ENCODE measurements at regions not wholly inside any gene's neighbourhood (a gene's known extent, or its start where the extent isn't known, plus 50 kb on each side); places are given as distances from the start of the nearest gene placed in this dataset.

- TF ChIP-seq CTCF (IDR thresholded peaks at IDR 0.05 in 8 of 11, conservative IDR thresholded peaks at IDR 0.05 in 3 of 11) (no peak), POLR2A (IDR thresholded peaks at IDR 0.05) (no peak), POLR2AphosphoS5 (IDR thresholded peaks at IDR 0.05) (no peak)
- no peak overlapping the region for H3K4me3 ChIP-seq
- 79 to 95% (median 88%) methylated on average over 3 of the region's 3 CpGs for WGBS, 5 donors
- no peaks in the 10 kb centered on the region for H3K9me3 ChIP-seq
- H3K4me1 ChIP-seq: no peaks in the 10 kb centered on the region
- intact Hi-C loops (cut with DNase I; ENCODE audit: low total_unique reads): no loop called here
- H3K36me3 ChIP-seq: no peaks in the 10 kb centered on the region
- no peak for DNase-seq
- no peaks in the 10 kb centered on the region for H3K27me3 ChIP-seq (replicated peaks in 1 of 7)
- H3K27ac ChIP-seq: no peak overlapping the region
These were observed 92.1 kb upstream of the KRR1 start for GRCh38 chr12:75603475-75603874.

GRCh38 chr12:75602106-75602505, 90.7 kb upstream of the KRR1 start:
- intact Hi-C loops (cut with DNase I; ENCODE audit: low total_unique reads): no loop called here
- WGBS, 5 donors: 70 to 84% (median 78%) methylated on average over 4 of the region's 4 CpGs
- TF ChIP-seq POLR2A (IDR thresholded peaks at IDR 0.05): no peak
- no peak for TF ChIP-seq POLR2AphosphoS5 (IDR thresholded peaks at IDR 0.05)
- no peak for TF ChIP-seq CTCF (IDR thresholded peaks at IDR 0.05 in 8 of 11, conservative IDR thresholded peaks at IDR 0.05 in 3 of 11)
- no peaks in the 10 kb centered on the region for H3K36me3 ChIP-seq
- no peak overlapping the region for H3K4me3 ChIP-seq
- no peaks in the 10 kb centered on the region for H3K27me3 ChIP-seq (replicated peaks in 1 of 7)
- no peak for DNase-seq
- H3K27ac ChIP-seq: no peak overlapping the region
- no peaks in the 10 kb centered on the region for H3K9me3 ChIP-seq
- no peaks in the 10 kb centered on the region for H3K4me1 ChIP-seq

GRCh38 chr12:75600146-75600545, 88.7 kb upstream of the KRR1 start:
- Histone ChIP-seq H3K27ac (no peak overlapping the region), H3K9me3 (no peaks in the 10 kb centered on the region), H3K4me3 (no peak overlapping the region), H3K36me3 (no peaks in the 10 kb centered on the region), H3K27me3 (replicated peaks in 1 of 7) (no peaks in the 10 kb centered on the region), H3K4me1 (no peaks in the 10 kb centered on the region)
- WGBS, 5 donors: 89 to 95% (median 93%) methylated on average over 3 of the region's 3 CpGs
- no peak for TF ChIP-seq POLR2AphosphoS5 (IDR thresholded peaks at IDR 0.05)
- TF ChIP-seq POLR2A (IDR thresholded peaks at IDR 0.05): no peak
- no peak for TF ChIP-seq CTCF (IDR thresholded peaks at IDR 0.05 in 8 of 11, conservative IDR thresholded peaks at IDR 0.05 in 3 of 11)
- DNase-seq: no peak
- intact Hi-C loops (cut with DNase I; ENCODE audit: low total_unique reads): no loop called here

- H3K27me3 ChIP-seq (replicated peaks in 1 of 7): no peaks in the 10 kb centered on the region
- WGBS, 5 donors: 86 to 93% (median 88%) methylated on average over 3 of the region's 3 CpGs
- H3K27ac ChIP-seq: no peak overlapping the region
- no peaks in the 10 kb centered on the region for H3K36me3 ChIP-seq
- no peak for DNase-seq
- H3K9me3 ChIP-seq: no peaks in the 10 kb centered on the region
- no peak overlapping the region for H3K4me3 ChIP-seq
- intact Hi-C loops (cut with DNase I; ENCODE audit: low total_unique reads): no loop called here
- no peaks in the 10 kb centered on the region for H3K4me1 ChIP-seq
- TF ChIP-seq POLR2AphosphoS5 (IDR thresholded peaks at IDR 0.05) (no peak), CTCF (IDR thresholded peaks at IDR 0.05 in 8 of 11, conservative IDR thresholded peaks at IDR 0.05 in 3 of 11) (no peak), POLR2A (IDR thresholded peaks at IDR 0.05) (no peak)
These were observed 87.7 kb upstream of the KRR1 start for GRCh38 chr12:75599061-75599460.

All from spleen (tissue), 11 donors.